ENCODE measurements at regions not wholly inside any gene's neighbourhood (a gene's known extent, or its start where the extent isn't known, plus 50 kb on each side); places are given as distances from the start of the nearest gene placed in this dataset.

- H3K4me3 ChIP-seq = no peak overlapping the region
- no peaks in the 10 kb centered on the region for H3K36me3 ChIP-seq
- H3K4me1 ChIP-seq = no peaks in the 10 kb centered on the region
- peak overlapping the region in 1 of 2 donors; percentile 17 for H3K27ac ChIP-seq
- no peaks in the 10 kb centered on the region for H3K27me3 ChIP-seq
- H3K9me3 ChIP-seq = no peaks in the 10 kb centered on the region
- no peak for TF ChIP-seq POLR2AphosphoS5 (IDR thresholded peaks at IDR 0.05)
- TF ChIP-seq POLR2A (IDR thresholded peaks at IDR 0.05) = no peak
- TF ChIP-seq CTCF (IDR thresholded peaks at IDR 0.05) = no peak
- peak in 1 of 2 donors; percentile 20 for DNase-seq (ENCODE audit: low spot score in 2 of 2)
- intact Hi-C loops (cut with DNase I; ENCODE audit: low total_unique reads) = no loop called here
Observed at GRCh38 chr12:97745406-97746101, 282.9 kb downstream of the RMST start.

GRCh38 chr12:97748298-97748697 lies 285.7 kb downstream of the RMST start:
- Histone ChIP-seq H3K27ac (no peak overlapping the region), H3K9me3 (no peaks in the 10 kb centered on the region), H3K4me1 (no peaks in the 10 kb centered on the region), H3K27me3 (no peaks in the 10 kb centered on the region), H3K4me3 (no peak overlapping the region), H3K36me3 (no peaks in the 10 kb centered on the region)
- intact Hi-C loops (cut with DNase I; ENCODE audit: low total_unique reads) = no loop called here
- no peak for DNase-seq (ENCODE audit: low spot score in 2 of 2)
- TF ChIP-seq POLR2AphosphoS5 (IDR thresholded peaks at IDR 0.05) (no peak), CTCF (IDR thresholded peaks at IDR 0.05) (no peak), POLR2A (IDR thresholded peaks at IDR 0.05) (no peak)

- no peaks in the 10 kb centered on the region for H3K27me3 ChIP-seq
- no peaks in the 10 kb centered on the region for H3K36me3 ChIP-seq
- no peaks in the 10 kb centered on the region for H3K9me3 ChIP-seq
- H3K4me1 ChIP-seq = no peaks in the 10 kb centered on the region
- no peak overlapping the region for H3K4me3 ChIP-seq
- DNase-seq (ENCODE audit: low spot score in 2 of 2) = no peak
- TF ChIP-seq POLR2AphosphoS5 (IDR thresholded peaks at IDR 0.05) (no peak), CTCF (IDR thresholded peaks at IDR 0.05) (no peak), POLR2A (IDR thresholded peaks at IDR 0.05) (no peak)
- no peak overlapping the region for H3K27ac ChIP-seq
- intact Hi-C loops (cut with DNase I; ENCODE audit: low total_unique reads) = no loop called here
Observed at GRCh38 chr12:97751704-97752103, 289.1 kb downstream of the RMST start.

GRCh38 chr12:97752129-97752528 lies 289.5 kb downstream of the RMST start:
- H3K4me3 ChIP-seq = no peak overlapping the region
- no peaks in the 10 kb centered on the region for H3K4me1 ChIP-seq
- intact Hi-C loops (cut with DNase I; ENCODE audit: low total_unique reads) = no loop called here
- TF ChIP-seq POLR2A (IDR thresholded peaks at IDR 0.05) = no peak
- no peak for TF ChIP-seq CTCF (IDR thresholded peaks at IDR 0.05)
- TF ChIP-seq POLR2AphosphoS5 (IDR thresholded peaks at IDR 0.05) = no peak
- H3K27me3 ChIP-seq = no peaks in the 10 kb centered on the region
- no peaks in the 10 kb centered on the region for H3K9me3 ChIP-seq
- no peak overlapping the region for H3K27ac ChIP-seq
- H3K36me3 ChIP-seq = no peaks in the 10 kb centered on the region
- no peak for DNase-seq (ENCODE audit: low spot score in 2 of 2)

GRCh38 chr12:97753332-97753731 lies 290.7 kb downstream of the RMST start:
- TF ChIP-seq POLR2AphosphoS5 (IDR thresholded peaks at IDR 0.05) (no peak), POLR2A (IDR thresholded peaks at IDR 0.05) (no peak), CTCF (IDR thresholded peaks at IDR 0.05) (no peak)
- Histone ChIP-seq H3K4me1 (peaks cover 0 to 5% of the 10 kb centered on the region in 2 donors), H3K9me3 (no peaks in the 10 kb centered on the region), H3K27me3 (no peaks in the 10 kb centered on the region), H3K36me3 (no peaks in the 10 kb centered on the region), H3K27ac (no peak overlapping the region), H3K4me3 (no peak overlapping the region)
- no peak for DNase-seq (ENCODE audit: low spot score in 2 of 2)
- intact Hi-C loops (cut with DNase I; ENCODE audit: low total_unique reads) = no loop called here

All from breast epithelium (tissue), 4 donors.